Loucy (cell line): ENCODE measurements at regions not wholly inside any gene's neighbourhood (a gene's known extent, or its start where the extent isn't known, plus 50 kb on each side); places are given as distances from the start of the nearest gene placed in this dataset.

Experiments used
- H2AFZ ChIP-seq: fragments of 200-600 bp; sonication (generic); 2 replicates; pipeline ENCODE4 v1.6.0; 2016; ENCODE audit warnings: antibody characterized with exemption, mild to moderate bottlenecking, low read length, moderate library complexity
- H3F3A ChIP-seq: fragments of 200-600 bp; 2 replicates; pipeline ENCODE4 v1.6.0; 2016; ENCODE audit warnings: antibody characterized with exemption, low read depth, mild to moderate bottlenecking
- H3K27me3 ChIP-seq: fragments of 200-600 bp; sonication (generic); 2 replicates; pipeline ENCODE4 v1.6.1; 2014; ENCODE audit warnings: low read length, mild to moderate bottlenecking; ENCODE audit not compliant: insufficient read depth, poor library complexity, severe bottlenecking
- H3K36me3 ChIP-seq: fragments of 200-600 bp; sonication (generic); 2 replicates; pipeline ENCODE4 v1.6.1; 2016; ENCODE audit warnings: low read length; ENCODE audit not compliant: insufficient read depth
- H3K4me1 ChIP-seq: fragments of 200-600 bp; sonication (generic); 2 replicates; pipeline ENCODE4 v1.5.1; 2014; ENCODE audit warnings: low read length, mild to moderate bottlenecking; ENCODE audit not compliant: insufficient read depth, poor library complexity, severe bottlenecking
- H3K4me2 ChIP-seq: fragments of 200-600 bp; sonication (generic); 2 replicates; pipeline ENCODE4 v1.6.0; 2014; ENCODE audit warnings: antibody characterized with exemption, low read length, low read depth, mild to moderate bottlenecking; ENCODE audit not compliant: poor library complexity, severe bottlenecking
- H3K4me3 ChIP-seq: fragments of 200-600 bp; sonication (generic); 2 replicates; pipeline ENCODE4 v1.5.1; 2014; ENCODE audit warnings: low read length, mild to moderate bottlenecking, mixed read lengths; ENCODE audit not compliant: poor library complexity, severe bottlenecking
- H3K79me2 ChIP-seq: fragments of 200-600 bp; sonication (generic); 2 replicates; pipeline ENCODE4 v1.6.1; 2014; ENCODE audit warnings: low read length; ENCODE audit not compliant: insufficient read depth
- H3K9ac ChIP-seq: fragments of 200-600 bp; sonication (generic); 2 replicates; pipeline ENCODE4 v1.6.0; 2014; ENCODE audit warnings: mild to moderate bottlenecking, low read depth, low read length, moderate library complexity; ENCODE audit not compliant: poor library complexity, severe bottlenecking
- H3K9me2 ChIP-seq: fragments of 200-600 bp; sonication (generic); replicated peaks from 2 replicates; pipeline ENCODE4 v1.6.1; 2016; ENCODE audit warnings: low read depth, low read length, mixed read lengths
- H3K9me3 ChIP-seq: fragments of 200-600 bp; sonication (generic); 2 replicates; pipeline ENCODE4 v1.6.1; 2014; ENCODE audit warnings: mild to moderate bottlenecking, antibody characterized with exemption, low read length, low read depth; ENCODE audit not compliant: insufficient read depth
- H4K20me1 ChIP-seq: fragments of 200-600 bp; sonication (generic); 2 replicates; pipeline ENCODE4 v1.6.0; 2014; ENCODE audit warnings: antibody characterized with exemption, low read length, mild to moderate bottlenecking; ENCODE audit not compliant: insufficient read depth, poor library complexity, severe bottlenecking
- EZH2phosphoT487 ChIP-seq: fragments of 200-600 bp; IDR thresholded peaks from 2 replicates; pipeline ENCODE4 v1.6.1; 2018; ENCODE audit warnings: antibody characterized with exemption, mild to moderate bottlenecking, moderate library complexity, borderline replicate concordance
- TF ChIP-seq, protein P1 (sequence below): fragments of 200-600 bp; sonication (generic); conservative IDR thresholded peaks from 2 replicates; pipeline ENCODE4 v1.5.1; 2014; ENCODE audit warnings: mild to moderate bottlenecking, antibody characterized with exemption, low read length

GRCh38 chr10:44651834-44652233, 259.3 kb upstream of the TMEM72 start:
- no peaks in the 10 kb centered on the region for H3K36me3 ChIP-seq
- no peak for TF ChIP-seq EZH2phosphoT487
- TF ChIP-seq, protein P1, sequence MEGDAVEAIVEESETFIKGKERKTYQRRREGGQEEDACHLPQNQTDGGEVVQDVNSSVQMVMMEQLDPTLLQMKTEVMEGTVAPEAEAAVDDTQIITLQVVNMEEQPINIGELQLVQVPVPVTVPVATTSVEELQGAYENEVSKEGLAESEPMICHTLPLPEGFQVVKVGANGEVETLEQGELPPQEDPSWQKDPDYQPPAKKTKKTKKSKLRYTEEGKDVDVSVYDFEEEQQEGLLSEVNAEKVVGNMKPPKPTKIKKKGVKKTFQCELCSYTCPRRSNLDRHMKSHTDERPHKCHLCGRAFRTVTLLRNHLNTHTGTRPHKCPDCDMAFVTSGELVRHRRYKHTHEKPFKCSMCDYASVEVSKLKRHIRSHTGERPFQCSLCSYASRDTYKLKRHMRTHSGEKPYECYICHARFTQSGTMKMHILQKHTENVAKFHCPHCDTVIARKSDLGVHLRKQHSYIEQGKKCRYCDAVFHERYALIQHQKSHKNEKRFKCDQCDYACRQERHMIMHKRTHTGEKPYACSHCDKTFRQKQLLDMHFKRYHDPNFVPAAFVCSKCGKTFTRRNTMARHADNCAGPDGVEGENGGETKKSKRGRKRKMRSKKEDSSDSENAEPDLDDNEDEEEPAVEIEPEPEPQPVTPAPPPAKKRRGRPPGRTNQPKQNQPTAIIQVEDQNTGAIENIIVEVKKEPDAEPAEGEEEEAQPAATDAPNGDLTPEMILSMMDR = no peak
- no peaks in the 10 kb centered on the region for H4K20me1 ChIP-seq
- no peaks in the 10 kb centered on the region for H3K9me2 ChIP-seq
- H3F3A ChIP-seq = no peaks in the 10 kb centered on the region
- no peak overlapping the region for H3K9ac ChIP-seq
- no peak overlapping the region for H2AFZ ChIP-seq
- H3K4me1 ChIP-seq = no peaks in the 10 kb centered on the region
- H3K4me2 ChIP-seq = no peak overlapping the region
- H3K27me3 ChIP-seq = no peaks in the 10 kb centered on the region
- no peaks in the 10 kb centered on the region for H3K9me3 ChIP-seq
- no peaks in the 10 kb centered on the region for H3K79me2 ChIP-seq
- H3K4me3 ChIP-seq = no peak overlapping the region

- Histone ChIP-seq H3K9ac (no peak overlapping the region), H3K9me2 (no peaks in the 10 kb centered on the region), H3K4me3 (no peak overlapping the region), H3K9me3 (no peaks in the 10 kb centered on the region), H3K27me3 (no peaks in the 10 kb centered on the region), H3K79me2 (no peaks in the 10 kb centered on the region), H4K20me1 (no peaks in the 10 kb centered on the region), H3F3A (no peaks in the 10 kb centered on the region), H2AFZ (no peak overlapping the region), H3K4me1 (no peaks in the 10 kb centered on the region), H3K36me3 (no peaks in the 10 kb centered on the region), H3K4me2 (no peak overlapping the region)
- TF ChIP-seq, protein P1 = no peak
Measured at GRCh38 chr10:44659320-44659719, 251.8 kb upstream of the TMEM72 start.

- no peaks in the 10 kb centered on the region for H3F3A ChIP-seq
- H4K20me1 ChIP-seq = no peaks in the 10 kb centered on the region
- H3K9me2 ChIP-seq = no peaks in the 10 kb centered on the region
- no peak overlapping the region for H3K9ac ChIP-seq
- no peaks in the 10 kb centered on the region for H3K36me3 ChIP-seq
- no peak overlapping the region for H2AFZ ChIP-seq
- no peaks in the 10 kb centered on the region for H3K4me1 ChIP-seq
- TF ChIP-seq, protein P1 = no peak
- TF ChIP-seq EZH2phosphoT487 = no peak
- no peaks in the 10 kb centered on the region for H3K9me3 ChIP-seq
- H3K27me3 ChIP-seq = no peaks in the 10 kb centered on the region
- no peaks in the 10 kb centered on the region for H3K79me2 ChIP-seq
- H3K4me3 ChIP-seq = no peak overlapping the region
- no peak overlapping the region for H3K4me2 ChIP-seq
Measured at GRCh38 chr10:44660271-44660670, 250.9 kb upstream of the TMEM72 start.
